Esophagus (tissue), 2 donors: ENCODE measurements at regions not wholly inside any gene's neighbourhood (a gene's known extent, or its start where the extent isn't known, plus 50 kb on each side); places are given as distances from the start of the nearest gene placed in this dataset.

ENCODE experiments used
- H3K27ac ChIP-seq, 2 donors: one replicate each; pipeline ENCODE4 v1.5.1; 2013; ENCODE audit warnings: low read depth in 2 of 2, mild to moderate bottlenecking in 2 of 2, inconsistent platforms in 1 of 2, low read length in 1 of 2, moderate library complexity in 1 of 2
- H3K27me3 ChIP-seq, 2 donors: one replicate each; pipeline ENCODE4 v1.6.1; 2013; ENCODE audit warnings: low read length in 2 of 2, control low read depth in 1 of 2, mild to moderate bottlenecking in 1 of 2; ENCODE audit not compliant: insufficient read depth in 2 of 2, control insufficient read depth in 1 of 2
- H3K36me3 ChIP-seq, 2 donors: one replicate each; pipeline ENCODE4 v1.6.1; 2013; ENCODE audit warnings: low read length in 1 of 2; ENCODE audit not compliant: control insufficient read depth in 2 of 2, insufficient read depth in 2 of 2
- H3K4me1 ChIP-seq, 2 donors: one replicate each; pipeline ENCODE4 v1.6.1; 2013; ENCODE audit warnings: low read length in 1 of 2; ENCODE audit not compliant: control insufficient read depth in 2 of 2, insufficient read depth in 2 of 2
- H3K4me3 ChIP-seq, 2 donors: one replicate each; pipeline ENCODE4 v1.5.1; 2013; ENCODE audit warnings: low read length in 2 of 2, mild to moderate bottlenecking in 2 of 2, low read depth in 1 of 2, moderate library complexity in 1 of 2
- H3K9me3 ChIP-seq, 2 donors: one replicate each; pipeline ENCODE4 v1.6.1; 2013; ENCODE audit warnings: mild to moderate bottlenecking in 2 of 2, low read depth in 1 of 2, low read length in 1 of 2, moderate library complexity in 1 of 2; ENCODE audit not compliant: control insufficient read depth in 2 of 2, insufficient read depth in 1 of 2
- WGBS, 2 donors: extraction: QIAGEN DNeasy Blood & Tissue Kit; methylation state at CpG; one replicate each; pipeline ENCODE4 v1.1.7; 2013; 5-methylcytosine and 5-hydroxymethylcytosine counted together
- donor health status: healthy with polysubstance abuse.
- donor health status: Bipolar disorder and iron deficiency.

- peaks cover 3 to 10% of the 10 kb centered on the region in 2 donors for H3K36me3 ChIP-seq
These were observed 141.3 kb upstream of the KLF14 start for GRCh38 chr7:130875265-130875741.

GRCh38 chr7:130875901-130876300, 141.9 kb upstream of the KLF14 start:
- WGBS, 2 donors, result 67 to 70% methylated on average over 5 of the region's 5 CpGs
- no peak overlapping the region for H3K27ac ChIP-seq
- no peaks in the 10 kb centered on the region for H3K4me1 ChIP-seq
- H3K27me3 ChIP-seq, result no peaks in the 10 kb centered on the region
- H3K4me3 ChIP-seq, result no peak overlapping the region
- H3K36me3 ChIP-seq, result peaks cover 3 to 13% of the 10 kb centered on the region in 2 donors
- H3K9me3 ChIP-seq, result no peaks in the 10 kb centered on the region

More at GRCh38 chr7:130875265-130875741, 141.3 kb upstream of the KLF14 start:
- no peaks in the 10 kb centered on the region for H3K4me1 ChIP-seq
- no peaks in the 10 kb centered on the region for H3K9me3 ChIP-seq
- no peak overlapping the region for H3K4me3 ChIP-seq
- H3K27me3 ChIP-seq, result no peaks in the 10 kb centered on the region
- whole genome bisulfite sequencing, 2 donors, result 35% methylated on average over 6 of the region's 6 CpGs
- H3K27ac ChIP-seq, result peak overlapping the region in 1 of 2 donors; percentile 54

- no peaks in the 10 kb centered on the region for H3K4me1 ChIP-seq
- no peaks in the 10 kb centered on the region for H3K27me3 ChIP-seq
- 94% methylated on average over 10 of the region's 10 CpGs for WGBS, 2 donors
- peaks cover 4 to 13% of the 10 kb centered on the region in 2 donors for H3K36me3 ChIP-seq
- H3K27ac ChIP-seq, result no peak overlapping the region
- H3K9me3 ChIP-seq, result no peaks in the 10 kb centered on the region
- no peak overlapping the region for H3K4me3 ChIP-seq
These were observed 143.4 kb upstream of the KLF14 start for GRCh38 chr7:130877236-130877990.

DNA sequence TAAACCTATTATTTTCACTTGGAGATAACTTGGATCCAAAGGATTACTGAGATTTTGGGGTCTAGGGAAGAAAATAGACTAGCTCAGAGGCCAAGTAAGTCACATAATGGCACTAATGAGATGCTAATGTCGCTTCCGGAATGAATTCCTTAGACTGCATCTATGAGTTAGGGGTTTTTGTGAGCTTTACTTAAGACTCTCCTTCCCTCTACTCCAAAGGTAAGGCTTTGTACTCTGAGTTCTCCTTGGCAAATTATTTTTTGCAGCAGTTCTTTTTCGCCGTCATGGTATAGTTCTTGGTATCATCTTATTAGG, 143.9 kb upstream of the KLF14 start:
- Histone ChIP-seq H3K36me3 (peaks cover 8 to 17% of the 10 kb centered on the region in 2 donors), H3K27me3 (no peaks in the 10 kb centered on the region), H3K9me3 (no peaks in the 10 kb centered on the region), H3K4me3 (no peak overlapping the region), H3K27ac (no peak overlapping the region), H3K4me1 (no peaks in the 10 kb centered on the region)
- 93 to 95% methylated on average over 4 of the region's 4 CpGs for WGBS, 2 donors

DNA sequence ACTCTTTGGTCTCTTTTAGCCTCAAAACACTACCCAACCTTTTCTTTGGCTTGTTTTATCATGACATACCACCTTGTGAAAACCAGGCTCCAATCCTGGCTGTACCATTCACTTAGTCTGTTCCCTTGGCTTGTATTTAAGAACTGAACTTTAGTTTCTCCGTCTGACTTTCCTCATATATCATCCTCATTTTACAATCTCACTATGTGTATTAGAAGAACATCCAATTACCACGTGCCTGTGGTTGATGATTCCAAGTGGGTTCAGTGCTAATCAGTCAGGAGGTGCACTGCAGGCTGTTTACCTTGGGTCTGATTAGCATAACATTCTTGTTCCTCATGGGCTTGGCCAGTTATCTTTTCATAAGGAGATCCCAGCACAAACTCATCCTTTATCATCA, 144.8 kb upstream of the KLF14 start:
- Histone ChIP-seq H3K27me3 (no peaks in the 10 kb centered on the region), H3K27ac (no peak overlapping the region), H3K4me3 (no peak overlapping the region), H3K36me3 (peaks cover 5 to 16% of the 10 kb centered on the region in 2 donors), H3K4me1 (no peaks in the 10 kb centered on the region), H3K9me3 (no peaks in the 10 kb centered on the region)
- WGBS, 2 donors, result 47 to 56% methylated on average over 2 of the region's 2 CpGs

DNA sequence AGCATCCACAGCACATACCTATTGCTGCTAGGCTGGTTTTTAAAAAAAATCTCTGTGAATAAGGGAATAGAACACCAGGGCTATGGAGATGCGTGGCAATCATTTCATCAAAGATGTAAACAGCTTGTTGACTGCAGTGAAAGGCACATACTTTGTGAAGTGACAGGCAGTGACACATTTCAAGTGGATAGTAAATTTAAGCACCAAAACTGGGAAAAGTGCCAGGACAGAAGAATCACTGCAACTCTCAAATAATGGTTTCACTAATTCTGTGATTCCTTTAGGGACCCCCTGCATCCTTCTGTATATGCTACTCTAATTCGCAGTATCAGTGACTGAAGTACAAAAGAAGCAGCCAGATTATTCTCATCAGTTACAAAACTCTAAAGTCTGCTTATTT, 145.2 kb upstream of the KLF14 start:
- Histone ChIP-seq H3K27me3 (no peaks in the 10 kb centered on the region), H3K4me1 (no peaks in the 10 kb centered on the region), H3K36me3 (peaks cover 8 to 16% of the 10 kb centered on the region in 2 donors)

DNA sequence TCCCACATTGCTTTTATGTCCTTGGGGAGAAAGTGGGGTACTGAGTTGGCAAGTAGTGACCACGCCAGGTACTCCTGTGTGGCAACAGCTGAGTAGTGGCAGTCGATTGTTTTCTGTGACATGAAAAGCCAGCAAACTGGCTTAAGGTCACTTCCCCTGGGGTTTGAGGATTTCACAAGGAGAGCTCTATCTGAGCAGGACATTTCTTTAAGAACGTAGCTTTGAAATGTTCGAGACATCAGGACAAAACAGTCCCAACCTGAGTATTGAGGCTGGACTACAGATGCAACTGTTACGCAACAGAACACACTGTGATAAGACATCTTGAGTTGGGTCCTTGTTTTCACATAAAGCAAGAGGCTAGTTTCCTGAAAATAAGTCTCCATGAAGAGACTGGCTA, 146.7 kb upstream of the KLF14 start:
- Histone ChIP-seq H3K27ac (peak overlapping the region; percentile 39 to 63), H3K9me3 (no peaks in the 10 kb centered on the region), H3K36me3 (peaks cover 13 to 18% of the 10 kb centered on the region in 2 donors), H3K4me3 (no peak overlapping the region), H3K4me1 (peaks cover 0 to under 1% of the 10 kb centered on the region in 2 donors), H3K27me3 (no peaks in the 10 kb centered on the region)
- WGBS, 2 donors, result 84 to 87% methylated on average over 5 of the region's 5 CpGs

More for the DNA sequence above, 145.2 kb upstream of the KLF14 start:
- 93 to 96% methylated on average over 2 of the region's 2 CpGs for WGBS, 2 donors
- Histone ChIP-seq H3K9me3 (no peaks in the 10 kb centered on the region), H3K4me3 (no peak overlapping the region), H3K27ac (no peak overlapping the region)

DNA sequence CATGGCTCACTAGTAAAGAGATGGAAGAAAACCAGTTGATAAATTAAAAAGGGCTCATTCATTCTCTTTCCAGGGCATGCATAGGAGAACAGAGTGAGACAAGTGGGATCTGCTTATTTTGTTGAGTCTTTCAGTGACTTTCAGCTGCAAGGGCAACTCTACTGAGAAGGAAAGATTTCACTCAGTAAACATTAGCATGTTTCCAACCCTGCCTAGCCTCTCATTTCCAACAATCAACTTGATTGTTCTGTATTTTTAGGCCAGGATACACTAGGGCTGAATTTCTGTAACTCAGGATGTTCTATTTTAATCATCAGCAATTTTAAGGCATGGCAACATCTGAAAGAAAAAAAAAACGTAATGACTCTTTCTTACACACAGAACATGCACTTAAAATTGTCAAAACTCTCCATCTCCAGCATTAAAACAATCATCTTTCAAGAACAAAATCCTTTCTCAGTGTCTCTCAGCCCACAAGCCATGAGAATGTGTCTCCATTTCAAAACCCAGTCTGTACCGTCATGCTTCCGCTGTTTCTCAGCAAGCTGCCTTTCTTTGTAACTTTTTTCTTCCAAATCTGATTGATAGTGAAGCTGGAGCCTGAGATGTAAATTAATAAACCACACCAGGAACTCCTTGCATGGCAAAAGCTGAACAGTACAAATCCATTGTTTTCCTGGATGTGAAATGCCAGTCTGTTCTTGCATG, 147.2 kb upstream of the KLF14 start:
- H3K27ac ChIP-seq, result peak overlapping the region; percentile 39 to 63
- H3K36me3 ChIP-seq, result peaks cover 13 to 18% of the 10 kb centered on the region in 2 donors
- no peaks in the 10 kb centered on the region for H3K27me3 ChIP-seq
- 41 to 63% methylated on average over 3 of the region's 3 CpGs for WGBS, 2 donors
- H3K4me3 ChIP-seq, result no peak overlapping the region
- no peaks in the 10 kb centered on the region for H3K9me3 ChIP-seq
- H3K4me1 ChIP-seq, result peaks cover under 1 to 3% of the 10 kb centered on the region in 2 donors

DNA sequence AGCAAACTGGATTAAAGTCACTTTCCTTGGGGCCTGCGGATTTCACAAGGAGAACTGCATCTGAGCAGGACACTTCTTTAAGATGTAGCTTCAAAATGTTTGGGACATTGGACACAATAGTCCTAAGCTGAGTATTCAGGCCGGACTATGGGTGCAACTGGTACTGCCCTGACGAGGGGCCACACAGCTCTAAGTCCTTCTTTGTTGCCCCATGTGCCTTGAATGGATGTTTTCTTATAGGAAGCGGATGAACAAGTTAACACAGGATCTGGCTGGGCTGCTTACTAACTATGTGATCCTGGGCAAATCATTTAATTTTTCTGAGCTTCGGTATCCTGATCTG, 147.8 kb upstream of the KLF14 start:
- Histone ChIP-seq H3K4me1 (peaks cover 3% of the 10 kb centered on the region in 2 donors), H3K27me3 (no peaks in the 10 kb centered on the region), H3K36me3 (peaks cover 13 to 18% of the 10 kb centered on the region in 2 donors), H3K27ac (peak overlapping the region; percentile 0 to 82), H3K9me3 (no peaks in the 10 kb centered on the region), H3K4me3 (no peak overlapping the region)
- WGBS, 2 donors, result 59 to 71% methylated on average over 5 of the region's 5 CpGs
